Inferior parietal cortex (tissue), 1 donor: ENCODE measurements at regions not wholly inside any gene's neighbourhood (a gene's known extent, or its start where the extent isn't known, plus 50 kb on each side); places are given as distances from the start of the nearest gene placed in this dataset.
"Not testable (repeated sequence)": the region's sequence is repeated elsewhere in the genome, so short reads cannot be mapped to it uniquely, and the experiment has no call there.

Experiments used
- DNase-seq: peaks from one replicate; pipeline ENCODE4 v3.0.0-alpha.2; 2016; ENCODE audit errors: extremely low spot score

- DNase-seq: no peak
Observed at GRCh38 chr2:240374085-240374907, 61.2 kb upstream of the GPC1 start.

GRCh38 chr2:240375024-240375645 is 60.3 kb upstream of the GPC1 start:
- DNase-seq: no peak

- no peak for DNase-seq
Observed at GRCh38 chr2:240376739-240377138, 58.7 kb upstream of the GPC1 start.

- no peak for DNase-seq
Observed at GRCh38 chr2:240377366-240377765, 58.1 kb upstream of the GPC1 start.

GRCh38 chr2:240379089-240379636 is 56.3 kb upstream of the GPC1 start:
- DNase-seq: no peak

- no peak for DNase-seq
Observed at GRCh38 chr2:240383099-240383758, 52.2 kb upstream of the GPC1 start.

GRCh38 chr2:240383871-240384700 is 51.4 kb upstream of the GPC1 start:
- no peak for DNase-seq

GRCh38 chr2:240384711-240385450 is 50.6 kb upstream of the GPC1 start:
- no peak for DNase-seq

- DNase-seq: not testable (repeated sequence)
Observed at GRCh38 chr2:240385451-240386161, 49.9 kb upstream of the GPC1 start.
